Smooth muscle cell (in vitro differentiated cells): ENCODE measurements at regions not wholly inside any gene's neighbourhood (a gene's known extent, or its start where the extent isn't known, plus 50 kb on each side); places are given as distances from the start of the nearest gene placed in this dataset.

Experiments used
- DNase-seq: peaks from one replicate; lab custom pipeline; 2025; ENCODE audit not compliant: unreplicated experiment; lab: John Stamatoyannopoulos, UW
- H2AFZ ChIP-seq: fragments of 200-600 bp; sonication (generic); 2 replicates; pipeline ENCODE4 v1.6.0; 2016; ENCODE audit warnings: antibody characterized with exemption, low read depth, mild to moderate bottlenecking
- H3F3A ChIP-seq: fragments of 200-600 bp; sonication (generic); 2 replicates; pipeline ENCODE4 v1.6.0; 2017; ENCODE audit warnings: antibody characterized with exemption, low read depth
- H3K27ac ChIP-seq: fragments of 200-600 bp; sonication (generic); 2 replicates; pipeline ENCODE4 v1.5.1; 2016; ENCODE audit warnings: low read depth, mild to moderate bottlenecking
- H3K27me3 ChIP-seq: fragments of 200-600 bp; sonication (generic); 2 replicates; pipeline ENCODE4 v1.6.1; 2016; ENCODE audit warnings: low read depth, mild to moderate bottlenecking
- H3K36me3 ChIP-seq: fragments of 200-600 bp; sonication (generic); 2 replicates; pipeline ENCODE4 v1.5.1; 2016; ENCODE audit warnings: low read depth
- H3K4me1 ChIP-seq: fragments of 200-600 bp; sonication (generic); 2 replicates; pipeline ENCODE4 v1.5.1; 2016; ENCODE audit warnings: low read depth
- H3K4me2 ChIP-seq: fragments of 200-600 bp; sonication (generic); 2 replicates; pipeline ENCODE4 v1.6.0; 2016; ENCODE audit warnings: mild to moderate bottlenecking
- H3K4me3 ChIP-seq: fragments of 200-600 bp; sonication (generic); 2 replicates; pipeline ENCODE4 v1.5.1; 2016; ENCODE audit warnings: mild to moderate bottlenecking
- H3K79me2 ChIP-seq: fragments of 200-600 bp; sonication (generic); 2 replicates; pipeline ENCODE4 v1.6.0; 2016; ENCODE audit warnings: low read depth, mild to moderate bottlenecking
- H3K9ac ChIP-seq: fragments of 200-600 bp; sonication (generic); 2 replicates; pipeline ENCODE4 v1.6.0; 2016; ENCODE audit warnings: low read depth
- H3K9me3 ChIP-seq: fragments of 200-600 bp; sonication (generic); replicated peaks from 2 replicates; pipeline ENCODE4 v1.5.1; 2016; ENCODE audit warnings: low read depth
- H4K20me1 ChIP-seq: fragments of 200-600 bp; sonication (generic); 2 replicates; pipeline ENCODE4 v1.6.0; 2016; ENCODE audit warnings: low read depth
- WGBS: methylation state at CpG from one replicate; pipeline ENCODE4 v1.1.7; 2016; ENCODE audit warnings: low lambda C conversion rate; 5-methylcytosine and 5-hydroxymethylcytosine counted together
- TF ChIP-seq, protein P1 (sequence below): fragments of 200-600 bp; sonication (generic); IDR thresholded peaks from 2 replicates; pipeline ENCODE4 v1.5.1; 2017; ENCODE audit warnings: borderline replicate concordance, mild to moderate bottlenecking, antibody characterized with exemption; ENCODE audit not compliant: insufficient read depth, poor library complexity, severe bottlenecking

DNA sequence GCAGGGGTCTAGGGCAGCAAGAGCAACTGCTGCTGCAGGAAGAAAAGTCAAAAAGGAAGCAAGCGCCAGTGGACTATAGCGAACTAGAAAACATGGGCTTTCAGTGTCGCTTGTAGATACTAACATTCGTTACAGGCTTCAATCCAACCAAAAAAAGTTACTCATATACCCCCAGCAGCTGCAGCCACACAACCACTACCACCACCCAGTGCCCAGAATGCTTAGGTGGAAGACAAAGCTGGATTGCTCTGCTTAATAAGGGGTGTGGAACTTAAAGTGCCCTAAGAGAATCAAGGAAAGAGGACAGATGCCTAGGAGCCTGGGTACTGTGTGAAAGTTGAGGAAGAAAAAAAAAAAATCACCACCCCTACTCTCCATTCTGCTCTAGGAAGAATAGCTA is 203.6 kb downstream of the ELAVL2 start:
- H3K36me3 ChIP-seq = no peaks in the 10 kb centered on the region
- H3K9ac ChIP-seq = no peak overlapping the region
- TF ChIP-seq, protein P1, sequence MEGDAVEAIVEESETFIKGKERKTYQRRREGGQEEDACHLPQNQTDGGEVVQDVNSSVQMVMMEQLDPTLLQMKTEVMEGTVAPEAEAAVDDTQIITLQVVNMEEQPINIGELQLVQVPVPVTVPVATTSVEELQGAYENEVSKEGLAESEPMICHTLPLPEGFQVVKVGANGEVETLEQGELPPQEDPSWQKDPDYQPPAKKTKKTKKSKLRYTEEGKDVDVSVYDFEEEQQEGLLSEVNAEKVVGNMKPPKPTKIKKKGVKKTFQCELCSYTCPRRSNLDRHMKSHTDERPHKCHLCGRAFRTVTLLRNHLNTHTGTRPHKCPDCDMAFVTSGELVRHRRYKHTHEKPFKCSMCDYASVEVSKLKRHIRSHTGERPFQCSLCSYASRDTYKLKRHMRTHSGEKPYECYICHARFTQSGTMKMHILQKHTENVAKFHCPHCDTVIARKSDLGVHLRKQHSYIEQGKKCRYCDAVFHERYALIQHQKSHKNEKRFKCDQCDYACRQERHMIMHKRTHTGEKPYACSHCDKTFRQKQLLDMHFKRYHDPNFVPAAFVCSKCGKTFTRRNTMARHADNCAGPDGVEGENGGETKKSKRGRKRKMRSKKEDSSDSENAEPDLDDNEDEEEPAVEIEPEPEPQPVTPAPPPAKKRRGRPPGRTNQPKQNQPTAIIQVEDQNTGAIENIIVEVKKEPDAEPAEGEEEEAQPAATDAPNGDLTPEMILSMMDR = no peak
- H3K4me1 ChIP-seq = peaks cover 6% of the 10 kb centered on the region
- H3K27me3 ChIP-seq = no peaks in the 10 kb centered on the region
- no peak overlapping the region for H3K4me3 ChIP-seq
- 94% methylated on average over 4 of the region's 4 CpGs for whole genome bisulfite sequencing
- H3K9me3 ChIP-seq = no peaks in the 10 kb centered on the region
- no peak overlapping the region for H3K27ac ChIP-seq
- DNase-seq = no peak
- H3K79me2 ChIP-seq = no peaks in the 10 kb centered on the region
- H2AFZ ChIP-seq = no peak overlapping the region
- H3F3A ChIP-seq = no peaks in the 10 kb centered on the region
- no peaks in the 10 kb centered on the region for H4K20me1 ChIP-seq
- no peak overlapping the region for H3K4me2 ChIP-seq

DNA sequence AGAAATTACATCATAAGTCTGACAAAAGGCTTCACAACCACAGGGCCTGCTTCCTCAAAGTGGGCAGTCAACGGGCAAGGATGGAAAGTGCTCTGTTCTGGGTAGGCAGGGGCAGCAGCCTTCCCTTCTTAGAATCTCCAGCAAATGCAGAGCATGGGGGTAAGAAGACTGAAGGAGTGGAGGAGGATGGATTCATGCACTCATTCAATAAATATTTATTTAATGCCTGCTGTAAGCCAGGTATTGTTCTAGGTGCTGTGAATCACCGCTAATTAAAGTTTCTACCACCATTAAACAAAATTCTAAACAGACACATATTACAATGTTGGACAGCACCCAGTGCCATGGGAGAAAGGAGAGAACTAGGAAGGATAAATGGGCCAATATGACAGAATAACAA is 195.6 kb downstream of the ELAVL2 start:
- Histone ChIP-seq H3K79me2 (no peaks in the 10 kb centered on the region), H3K9me3 (no peaks in the 10 kb centered on the region), H3K4me2 (no peak overlapping the region), H3F3A (no peaks in the 10 kb centered on the region), H3K36me3 (no peaks in the 10 kb centered on the region), H4K20me1 (no peaks in the 10 kb centered on the region), H3K4me3 (no peak overlapping the region), H3K4me1 (no peaks in the 10 kb centered on the region), H2AFZ (no peak overlapping the region), H3K27ac (no peak overlapping the region), H3K9ac (no peak overlapping the region), H3K27me3 (no peaks in the 10 kb centered on the region)
- 93% methylated on average over 2 of the region's 2 CpGs for WGBS
- TF ChIP-seq, protein P1 = no peak
- no peak for DNase-seq

DNA sequence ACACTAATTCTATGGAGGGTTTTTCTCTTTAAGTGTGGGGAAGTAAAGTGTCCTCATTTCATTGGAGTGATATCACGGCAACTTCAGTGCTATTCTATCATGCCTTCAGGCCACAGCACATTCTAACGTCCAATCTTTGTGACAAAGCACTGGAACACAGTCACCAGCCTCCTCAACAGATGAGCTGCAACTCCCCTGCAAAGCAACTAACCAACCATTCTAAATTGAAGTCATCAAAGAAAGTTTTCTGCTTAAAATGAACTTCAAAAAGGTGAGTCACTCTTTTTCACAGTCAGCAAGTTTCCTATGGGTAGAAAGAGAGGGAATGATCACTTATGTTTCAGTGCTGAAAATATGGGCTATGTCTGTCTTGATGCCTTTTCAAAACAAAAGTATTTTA is 190.8 kb downstream of the ELAVL2 start:
- DNase-seq = no peak
- H3K9ac ChIP-seq = no peak overlapping the region
- no peak overlapping the region for H2AFZ ChIP-seq
- H3K4me2 ChIP-seq = no peak overlapping the region
- no peaks in the 10 kb centered on the region for H3K4me1 ChIP-seq
- no peaks in the 10 kb centered on the region for H3K79me2 ChIP-seq
- no peaks in the 10 kb centered on the region for H3K9me3 ChIP-seq
- WGBS = 61% methylated on average over 2 of the region's 2 CpGs
- no peaks in the 10 kb centered on the region for H3F3A ChIP-seq
- H4K20me1 ChIP-seq = no peaks in the 10 kb centered on the region
- H3K4me3 ChIP-seq = no peak overlapping the region
- no peaks in the 10 kb centered on the region for H3K27me3 ChIP-seq
- H3K27ac ChIP-seq = no peak overlapping the region
- no peaks in the 10 kb centered on the region for H3K36me3 ChIP-seq
- TF ChIP-seq, protein P1 = no peak

DNA sequence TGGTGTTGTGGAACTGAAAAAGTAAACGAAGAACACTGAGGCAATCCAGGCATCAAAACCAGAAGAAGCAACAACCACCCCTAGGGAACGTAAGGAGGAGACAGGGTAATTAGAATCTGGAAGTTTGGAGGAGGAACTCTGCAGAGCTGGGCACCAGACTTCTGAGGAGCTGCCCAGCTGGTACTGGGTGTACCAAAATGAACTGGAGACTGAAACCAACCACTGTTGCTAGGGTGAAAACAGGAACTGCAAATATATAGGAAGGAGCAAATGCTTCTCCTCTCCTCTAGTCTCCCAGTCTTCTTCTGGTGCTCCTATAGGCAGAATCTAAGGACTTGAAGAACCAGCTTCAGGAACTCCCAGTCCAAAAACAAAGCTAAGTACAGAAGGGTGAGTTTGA is 189.8 kb downstream of the ELAVL2 start:
- H3K4me1 ChIP-seq = no peaks in the 10 kb centered on the region
- no peak overlapping the region for H2AFZ ChIP-seq
- H3K36me3 ChIP-seq = no peaks in the 10 kb centered on the region
- no peak overlapping the region for H3K9ac ChIP-seq
- TF ChIP-seq, protein P1 = no peak
- H3K9me3 ChIP-seq = no peaks in the 10 kb centered on the region
- no peak overlapping the region for H3K27ac ChIP-seq
- H3K4me3 ChIP-seq = no peak overlapping the region
- H3K27me3 ChIP-seq = no peaks in the 10 kb centered on the region
- H3K79me2 ChIP-seq = no peaks in the 10 kb centered on the region
- no peak for DNase-seq
- 37% methylated on average over 2 of the region's 2 CpGs for WGBS
- H4K20me1 ChIP-seq = no peaks in the 10 kb centered on the region
- no peak overlapping the region for H3K4me2 ChIP-seq
- no peaks in the 10 kb centered on the region for H3F3A ChIP-seq
